H4 (cell line): ENCODE measurements at regions not wholly inside any gene's neighbourhood (a gene's known extent, or its start where the extent isn't known, plus 50 kb on each side); places are given as distances from the start of the nearest gene placed in this dataset.

Experiments
- DNase-seq: peaks from one replicate; pipeline ENCODE4 v3.0.0-alpha.2; 2015; ENCODE audit warnings: low spot score

DNA sequence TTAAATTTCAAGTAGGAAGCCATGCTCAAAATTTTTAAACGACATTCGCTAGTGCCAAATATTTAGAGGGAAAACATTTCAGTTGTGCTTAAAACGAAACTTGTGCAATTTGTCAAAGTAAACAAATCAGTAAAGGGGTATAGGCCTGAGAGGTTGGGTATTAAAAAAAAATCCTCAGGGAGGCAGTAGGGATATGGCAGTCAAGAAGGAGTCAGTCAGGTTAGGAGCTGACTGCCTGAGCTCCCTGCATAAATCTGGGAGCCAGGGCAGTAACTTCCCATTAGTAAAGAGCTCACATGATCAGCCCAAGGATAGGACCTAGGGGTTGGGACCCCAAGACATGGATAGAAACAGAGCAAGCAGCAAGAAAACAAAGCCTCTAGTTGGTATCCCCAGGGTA lies 120.7 kb upstream of the STAC start:
- DNase-seq = no peak

DNA sequence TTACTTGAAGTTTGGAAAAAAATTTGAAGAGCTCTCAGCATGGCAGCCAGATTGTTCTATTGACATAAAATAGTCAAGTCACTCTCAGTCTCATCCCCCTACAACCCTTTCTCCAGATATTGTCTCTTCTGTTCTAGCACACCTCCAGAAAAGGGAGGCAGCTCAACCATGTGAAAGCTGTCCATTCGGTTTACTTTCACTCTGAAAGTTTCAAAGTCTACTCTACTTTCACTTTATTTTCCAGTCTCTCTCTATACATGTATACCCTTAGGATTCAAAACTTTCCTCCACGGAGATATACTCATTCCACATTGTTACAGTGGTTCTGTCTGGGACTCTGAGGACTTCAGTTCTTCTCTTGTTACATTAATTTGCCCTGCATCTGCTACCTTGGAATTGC lies 111.0 kb upstream of the STAC start:
- DNase-seq = no peak

DNA sequence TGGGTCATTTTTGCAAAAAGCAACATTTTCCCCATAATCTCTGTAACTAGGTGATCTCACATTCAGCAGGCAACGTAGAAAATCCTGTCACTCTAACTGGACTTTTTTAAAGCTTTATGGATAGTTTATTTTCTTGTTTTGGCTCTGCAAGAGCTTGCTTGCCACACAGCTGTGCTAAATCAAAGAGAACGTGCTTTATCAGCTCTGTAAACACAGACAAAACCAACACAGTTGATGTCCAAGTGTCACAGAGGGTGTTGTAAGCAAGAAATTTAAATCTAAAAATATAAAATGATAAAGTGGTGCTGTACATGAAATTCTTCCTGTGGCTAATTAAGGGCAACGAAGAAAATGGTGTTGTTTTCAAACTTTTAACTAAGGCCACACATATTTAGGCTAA lies 97.5 kb upstream of the STAC start:
- DNase-seq = no peak

DNA sequence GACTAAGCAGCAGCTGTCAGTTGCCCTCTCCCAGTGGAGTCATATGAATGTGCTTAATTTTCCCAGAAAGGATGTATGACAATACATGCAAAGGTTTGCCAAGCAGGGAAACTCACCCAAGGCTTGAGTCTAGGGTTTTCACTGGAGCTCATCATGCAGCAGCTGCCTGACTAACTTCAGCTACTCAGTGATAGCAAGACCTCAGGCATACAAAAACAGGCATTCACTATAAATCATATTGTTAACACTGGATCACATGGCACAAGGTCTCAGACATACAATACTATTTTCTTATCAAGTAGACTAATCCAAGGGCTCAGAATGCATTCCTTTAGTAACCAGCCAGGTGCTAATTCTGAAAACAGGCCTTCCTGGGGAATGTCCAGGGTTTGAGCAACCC lies 85.0 kb upstream of the STAC start:
- no peak for DNase-seq

DNA sequence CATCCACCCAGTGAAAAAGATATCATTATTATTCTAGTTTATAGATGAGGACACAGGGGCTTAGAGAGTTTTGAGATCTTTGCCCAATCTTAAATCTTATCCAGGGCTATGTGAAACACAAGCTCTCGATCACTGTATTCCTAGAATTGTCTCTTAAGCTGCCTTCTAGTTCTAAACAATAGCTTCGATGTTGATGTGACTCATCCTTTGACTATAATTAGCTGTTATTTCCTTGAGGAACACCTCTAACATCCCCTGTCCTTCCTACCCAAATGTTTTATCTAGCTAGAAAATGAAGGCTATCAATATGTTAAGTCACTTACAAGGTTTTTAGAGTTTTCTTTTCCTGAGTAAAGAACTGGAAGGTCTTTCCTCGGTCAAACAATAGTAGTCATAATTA lies 83.1 kb upstream of the STAC start:
- DNase-seq = no peak

DNA sequence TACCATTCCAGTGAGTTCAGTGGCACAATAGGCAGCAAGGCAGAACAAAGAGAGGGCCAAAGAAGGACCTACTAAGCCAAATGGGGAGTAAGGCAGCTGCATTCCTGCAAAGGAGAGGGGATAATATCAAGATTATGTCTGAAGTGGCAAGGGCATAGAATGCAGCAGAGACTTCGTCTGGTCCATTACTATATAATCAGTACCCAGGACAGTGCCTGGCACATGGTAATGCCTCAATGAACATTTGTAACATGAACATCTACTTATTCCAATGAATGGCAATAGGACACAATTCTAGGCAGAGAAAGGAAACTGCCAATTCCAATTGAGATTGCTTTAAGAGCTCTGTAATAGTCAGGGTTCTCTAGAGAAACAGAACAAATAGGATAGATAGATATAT lies 82.1 kb upstream of the STAC start:
- no peak for DNase-seq

DNA sequence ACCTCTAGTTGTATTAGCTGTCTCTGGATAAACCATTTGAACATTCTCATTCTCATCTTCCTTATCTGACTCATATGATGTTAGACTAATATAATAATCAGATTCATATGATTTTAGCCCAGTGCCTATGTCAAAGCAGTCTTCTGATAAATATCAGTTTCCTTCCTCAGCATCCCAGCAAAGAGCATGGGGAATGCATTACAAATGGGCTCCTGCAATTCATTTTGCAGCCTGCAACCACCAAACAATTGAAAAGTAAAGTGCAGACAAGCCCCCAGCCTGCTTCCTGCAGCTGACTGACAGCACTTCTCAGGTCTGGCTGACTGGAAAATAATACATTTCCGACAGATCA lies 78.2 kb upstream of the STAC start:
- DNase-seq = no peak

DNA sequence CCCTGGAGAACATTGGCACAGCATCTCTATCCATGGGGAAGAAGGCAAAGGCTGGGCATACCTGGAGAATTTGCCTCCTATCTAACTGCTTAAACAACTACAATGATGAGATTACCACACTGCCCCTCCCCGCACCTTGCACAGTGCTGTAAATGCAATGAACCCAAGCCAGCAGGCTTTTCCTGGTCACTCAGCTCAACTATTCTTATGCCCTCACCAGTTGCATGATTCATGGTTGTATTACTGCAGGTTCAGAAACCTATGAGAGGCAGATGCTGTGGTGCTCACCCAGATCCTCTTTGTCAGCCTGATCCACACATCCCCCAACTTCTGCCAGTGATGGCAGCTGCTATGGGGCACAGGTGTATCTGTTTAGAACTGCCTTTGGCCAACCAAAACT lies 77.7 kb upstream of the STAC start:
- DNase-seq = no peak

DNA sequence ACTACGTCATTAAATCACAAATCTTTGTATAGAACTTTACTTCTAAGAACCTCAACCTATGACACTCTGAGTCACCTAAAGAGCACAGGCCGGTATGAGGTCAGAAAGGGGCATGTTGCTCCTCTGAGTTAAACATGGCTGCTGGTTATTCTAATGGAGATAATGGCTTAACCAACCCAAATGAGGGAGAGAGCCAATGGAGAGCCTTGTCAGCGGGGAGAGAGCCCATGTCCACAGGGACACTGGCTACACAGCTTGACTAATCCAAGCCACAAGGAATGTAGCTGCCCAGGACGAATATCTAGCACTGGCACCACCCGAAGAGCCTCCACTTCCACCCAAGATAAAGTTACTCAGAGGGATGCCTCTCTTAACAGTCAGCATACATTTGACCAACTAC lies 77.0 kb upstream of the STAC start:
- DNase-seq = no peak

DNA sequence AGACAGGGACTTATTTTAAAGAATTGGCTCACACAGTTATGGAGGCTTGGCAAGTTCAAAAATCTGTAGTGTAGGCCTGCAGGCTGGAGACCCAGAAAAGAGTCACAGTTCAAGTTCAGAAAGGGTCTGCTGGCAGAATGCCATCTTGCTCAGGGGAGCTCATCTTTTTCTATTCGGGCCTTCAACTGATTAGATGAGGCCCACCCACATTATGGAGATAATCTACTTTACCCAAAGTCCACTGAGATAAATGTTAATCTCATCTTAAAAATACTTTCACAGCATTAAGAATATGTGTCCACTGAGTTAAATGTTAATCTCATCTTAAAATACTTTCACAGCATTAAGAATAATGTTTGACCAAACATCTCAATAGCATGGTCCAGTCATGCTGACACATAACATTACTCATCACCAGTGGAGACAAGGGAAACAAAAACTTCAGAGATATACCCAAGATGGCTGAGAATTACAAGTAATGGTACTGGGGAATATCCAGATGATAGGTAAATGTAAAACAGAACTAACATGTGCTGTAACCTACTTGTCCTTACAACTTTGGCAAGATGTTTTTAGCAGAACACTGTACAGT lies 74.3 kb upstream of the STAC start:
- DNase-seq = no peak

DNA sequence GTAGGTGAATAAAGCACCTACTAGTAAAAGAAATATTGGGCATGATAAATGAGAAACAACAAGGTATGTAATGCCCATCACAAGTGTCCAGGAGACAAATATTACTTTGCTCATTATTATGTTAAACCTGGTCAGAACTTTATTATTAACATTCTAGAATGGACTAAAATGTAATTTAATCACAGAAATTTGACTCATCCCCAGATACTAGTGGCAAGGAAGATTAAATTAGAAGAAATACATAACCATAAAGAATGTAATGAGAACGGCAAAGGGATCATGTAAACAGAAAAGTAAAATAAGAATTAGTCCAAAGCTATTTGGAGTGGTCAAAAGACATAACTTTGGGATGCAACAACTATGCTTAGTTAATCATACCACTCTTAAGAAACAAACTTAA lies 71.2 kb upstream of the STAC start:
- DNase-seq = no peak

DNA sequence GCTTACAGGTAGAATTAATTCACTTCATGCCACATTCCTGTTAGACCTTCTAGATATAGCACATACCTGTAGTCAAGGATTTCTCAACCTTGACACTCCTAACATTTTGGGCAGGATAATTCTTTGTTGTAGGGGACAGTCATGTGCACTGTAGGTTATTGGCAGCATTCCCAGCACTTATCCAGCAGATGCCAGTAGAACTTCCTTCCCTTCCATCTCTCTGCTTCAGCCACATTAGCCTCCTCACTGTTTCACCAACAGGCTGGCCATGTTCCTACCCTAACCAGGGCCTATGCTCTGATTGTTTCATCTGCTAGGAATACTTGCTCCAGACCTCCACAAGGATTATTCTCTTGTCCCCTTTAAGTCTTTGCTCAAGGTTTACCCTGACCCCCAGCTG lies 68.0 kb upstream of the STAC start:
- DNase-seq = no peak

DNA sequence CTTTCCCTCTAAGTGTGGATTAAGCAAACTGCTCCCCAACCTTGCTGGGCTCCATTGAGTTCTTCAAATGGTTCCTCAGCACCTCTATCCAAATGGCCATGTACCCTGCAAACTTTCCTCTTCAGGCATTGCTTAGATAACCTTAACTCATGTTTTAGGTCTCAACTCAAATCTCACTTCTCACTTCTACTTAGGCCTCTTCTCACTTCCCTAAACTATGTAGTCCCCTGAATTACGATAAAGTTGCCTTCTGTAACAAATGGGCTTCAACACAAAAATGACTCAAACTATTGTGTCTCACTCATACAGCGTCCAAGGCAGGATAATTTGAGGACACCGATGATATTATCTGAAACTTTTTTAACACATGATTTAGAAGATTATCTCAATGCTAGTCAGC lies 62.4 kb upstream of the STAC start:
- no peak for DNase-seq

DNA sequence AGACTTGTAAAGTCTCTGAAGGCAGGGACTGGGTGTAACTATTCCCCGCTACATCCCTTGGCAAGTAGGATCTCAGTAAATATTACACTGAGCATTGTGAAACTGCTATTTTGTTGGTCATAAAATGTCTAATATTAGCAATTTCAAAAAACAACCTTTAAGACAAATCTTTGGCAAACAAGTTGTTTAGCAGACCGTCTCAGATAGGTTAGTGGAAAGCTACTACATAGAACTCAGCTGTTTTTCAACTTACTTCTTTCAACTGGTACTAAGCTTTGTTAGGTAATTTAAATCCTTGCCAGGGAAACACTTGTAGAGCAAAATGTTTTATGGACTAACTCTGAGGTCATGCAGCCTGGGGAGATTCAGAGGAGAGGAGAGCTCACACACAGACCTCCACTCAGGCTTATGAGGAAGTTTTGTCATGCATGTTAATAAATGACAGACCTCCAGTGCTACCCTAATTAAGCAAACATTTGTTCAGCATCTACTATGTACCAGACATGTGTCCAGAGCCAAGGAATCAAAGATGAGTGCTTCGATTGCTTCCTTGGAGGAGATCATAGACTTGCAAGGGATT lies 61.6 kb upstream of the STAC start:
- DNase-seq = no peak

DNA sequence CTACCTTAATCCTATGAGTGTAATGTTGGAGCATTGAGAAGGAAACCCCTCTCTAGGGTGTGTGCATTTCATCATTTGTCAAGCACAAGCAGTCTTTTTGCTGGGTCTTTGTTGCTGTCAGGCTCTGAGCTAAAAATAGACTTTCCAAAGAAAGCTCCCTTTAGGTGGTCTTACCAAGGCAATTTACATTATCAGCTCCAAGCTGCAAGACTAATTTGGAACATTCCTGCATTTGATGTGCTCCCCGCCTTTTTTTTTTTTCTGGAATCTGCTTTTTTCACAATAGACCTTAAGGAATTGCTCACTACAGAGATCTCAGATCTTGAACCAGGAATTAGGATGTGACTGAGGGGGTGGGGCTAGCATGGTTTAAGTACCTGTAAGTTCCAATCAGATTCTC lies 60.6 kb upstream of the STAC start:
- no peak for DNase-seq
